ENCODE measurements at regions not wholly inside any gene's neighbourhood (a gene's known extent, or its start where the extent isn't known, plus 50 kb on each side); places are given as distances from the start of the nearest gene placed in this dataset.

DNA sequence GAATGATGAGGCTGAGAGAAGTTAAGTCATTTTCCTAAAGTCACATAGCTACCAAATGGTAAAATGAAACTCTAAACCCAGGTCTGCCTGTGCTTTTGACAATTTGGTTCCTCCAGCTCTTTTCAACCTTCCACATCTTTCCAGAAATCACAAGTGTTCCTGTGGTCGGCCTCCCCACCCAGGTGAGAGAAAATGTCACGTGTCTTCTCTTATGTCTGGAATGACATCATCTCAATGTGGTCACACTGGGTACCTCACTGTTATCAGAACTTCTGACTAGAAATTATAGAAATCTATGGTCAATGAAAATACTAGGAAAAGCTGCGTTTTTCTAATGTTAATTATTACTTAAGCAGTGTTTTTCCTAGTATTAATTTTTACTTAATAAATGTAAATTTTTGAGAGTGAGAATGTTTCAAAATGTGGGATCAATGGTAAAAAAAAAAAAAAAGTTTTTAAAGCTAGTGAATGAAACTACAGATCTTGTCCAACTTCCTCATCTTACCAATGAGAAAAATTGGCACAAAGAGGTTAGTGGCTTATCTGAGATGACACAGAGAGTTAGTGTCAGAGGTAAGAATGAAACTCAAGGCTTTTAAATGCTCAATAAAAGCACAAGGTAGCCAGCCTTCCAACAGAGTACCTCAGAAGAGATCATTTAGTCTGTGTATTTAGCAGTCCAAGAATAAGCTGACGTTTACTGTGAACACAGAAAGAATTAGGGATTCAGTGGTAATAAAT is 228.7 kb upstream of the NR4A3 start:
- ATAC-seq (no peak), DNase-seq (no peak)
- Mint-ChIP-seq H3K4me3 (no peak overlapping the region), H3K27me3 (peaks cover 8% of the 10 kb centered on the region), H3K9me3 (no peaks in the 10 kb centered on the region), H3K4me1 (peaks cover 9% of the 10 kb centered on the region), H3K27ac (no peak overlapping the region)

DNA sequence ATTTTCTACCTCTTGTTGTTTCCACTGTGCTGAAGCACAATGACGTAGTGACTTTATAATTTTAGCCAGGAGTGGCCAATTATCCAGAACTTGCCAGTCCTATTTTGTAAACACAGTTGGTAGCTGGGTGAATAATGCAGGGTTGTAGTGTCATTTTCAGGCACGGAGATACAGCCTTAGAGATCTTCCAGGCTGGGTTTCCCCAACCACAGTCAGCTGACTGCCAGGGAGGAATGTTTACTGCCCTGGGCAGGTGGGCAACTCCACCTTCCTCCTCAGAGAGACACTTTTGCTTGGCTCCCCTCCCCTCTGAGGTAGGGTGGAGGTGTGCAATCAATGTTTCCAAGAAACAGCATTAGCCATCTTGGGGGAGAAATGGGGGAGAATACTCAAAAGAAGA is 228.1 kb upstream of the NR4A3 start:
- Mint-ChIP-seq H3K4me1 (peaks cover 9% of the 10 kb centered on the region), H3K9me3 (no peaks in the 10 kb centered on the region), H3K4me3 (no peak overlapping the region), H3K27me3 (peaks cover 8% of the 10 kb centered on the region), H3K27ac (no peak overlapping the region)
- ATAC-seq = no peak
- DNase-seq = no peak

DNA sequence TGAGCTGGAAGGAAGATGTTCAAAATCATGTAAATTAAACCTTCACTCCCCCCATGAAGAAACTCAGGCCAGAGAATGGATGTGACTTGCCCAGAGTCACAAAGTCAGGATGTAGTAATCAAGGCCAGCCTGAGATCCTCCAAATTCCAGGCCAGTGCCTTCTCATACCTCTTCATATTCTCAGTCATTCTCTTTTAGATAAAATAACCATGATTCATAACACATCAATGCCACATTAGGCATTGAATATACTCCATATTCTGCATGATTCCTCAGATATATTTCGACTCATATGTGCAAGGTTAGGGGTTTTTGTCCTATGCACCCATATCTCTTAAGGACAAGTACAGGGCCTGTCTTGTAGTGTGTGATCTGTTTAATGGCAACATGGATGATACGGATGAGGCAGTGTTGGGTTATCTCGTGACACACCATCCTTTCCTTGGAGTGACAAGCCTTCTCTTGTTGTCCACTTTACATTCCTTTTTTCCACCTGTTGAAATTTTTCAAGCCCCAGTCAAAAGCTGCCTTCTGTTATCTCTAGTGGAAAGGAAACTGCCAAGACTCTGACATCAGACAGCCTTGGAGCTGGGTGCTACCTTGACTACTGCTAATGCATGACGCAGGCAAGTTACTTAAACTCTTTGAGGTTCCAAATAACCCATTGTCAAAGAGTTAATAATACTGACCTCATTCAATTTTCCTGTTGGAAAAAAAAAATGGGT is 227.5 kb upstream of the NR4A3 start:
- H3K27ac Mint-ChIP-seq = no peak overlapping the region
- no peak overlapping the region for H3K4me3 Mint-ChIP-seq
- DNase-seq (no peak), ATAC-seq (no peak)
- H3K9me3 Mint-ChIP-seq = no peaks in the 10 kb centered on the region
- peaks cover 9% of the 10 kb centered on the region for H3K4me1 Mint-ChIP-seq
- peaks cover 8% of the 10 kb centered on the region for H3K27me3 Mint-ChIP-seq

DNA sequence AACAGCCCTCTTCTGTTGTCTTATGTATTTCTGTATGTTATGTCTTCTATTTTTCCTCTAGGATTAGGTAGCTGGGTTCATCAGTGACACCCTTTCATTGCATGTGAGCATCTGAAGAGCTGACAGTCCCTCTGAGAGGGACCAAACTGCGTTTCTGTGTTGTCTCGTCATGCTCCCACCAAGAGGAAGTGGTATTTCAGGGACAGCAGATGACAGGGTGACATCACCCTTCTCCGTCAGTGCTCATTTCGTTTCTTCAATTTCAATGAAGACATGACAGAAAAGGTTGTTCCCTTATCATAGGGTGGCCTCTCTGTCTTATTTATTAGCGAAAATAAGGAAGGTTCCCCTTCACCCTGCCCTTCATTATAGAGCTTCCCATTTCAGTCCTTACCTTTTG is 225.9 kb upstream of the NR4A3 start:
- H3K27ac Mint-ChIP-seq = no peak overlapping the region
- no peak overlapping the region for H3K4me3 Mint-ChIP-seq
- no peaks in the 10 kb centered on the region for H3K9me3 Mint-ChIP-seq
- H3K4me1 Mint-ChIP-seq = peaks cover 9% of the 10 kb centered on the region
- peaks cover 2% of the 10 kb centered on the region for H3K27me3 Mint-ChIP-seq
- peak in 1 of 2 donors; percentile 21 for DNase-seq
- ATAC-seq = peak; percentile 84

DNA sequence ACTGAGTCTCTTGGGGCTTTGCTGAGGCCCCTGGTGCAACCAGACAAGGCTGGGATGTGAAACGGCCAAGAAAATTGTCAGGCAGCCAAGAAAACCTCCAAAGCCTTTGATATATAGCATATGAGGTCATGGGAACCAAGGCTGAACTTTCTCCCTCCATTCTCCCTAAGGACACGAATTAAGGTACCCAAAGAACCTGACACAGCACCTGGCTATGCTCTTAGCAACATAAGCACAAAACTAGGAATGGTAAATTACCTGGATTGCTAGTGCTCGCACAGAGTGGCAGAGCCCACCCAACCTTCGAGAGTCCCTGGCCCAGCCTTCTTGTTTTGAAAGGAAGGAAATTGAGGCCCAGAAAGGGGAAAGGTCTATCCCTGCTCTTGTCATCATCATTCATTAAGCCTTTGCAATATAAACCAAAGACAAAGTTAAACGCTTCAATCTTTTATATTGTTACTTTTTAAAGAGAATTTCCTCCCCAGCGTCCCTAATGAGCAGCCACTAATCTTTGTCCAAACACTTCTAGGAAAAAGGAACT is 220.0 kb upstream of the NR4A3 start:
- H3K27me3 Mint-ChIP-seq = peaks cover 18% of the 10 kb centered on the region
- no peak overlapping the region for H3K27ac Mint-ChIP-seq
- DNase-seq = no peak
- no peak for ATAC-seq
- no peak overlapping the region for H3K4me3 Mint-ChIP-seq
- peaks cover 5% of the 10 kb centered on the region for H3K4me1 Mint-ChIP-seq
- peaks cover 0 to 8% of the 10 kb centered on the region in 2 donors for H3K9me3 Mint-ChIP-seq

DNA sequence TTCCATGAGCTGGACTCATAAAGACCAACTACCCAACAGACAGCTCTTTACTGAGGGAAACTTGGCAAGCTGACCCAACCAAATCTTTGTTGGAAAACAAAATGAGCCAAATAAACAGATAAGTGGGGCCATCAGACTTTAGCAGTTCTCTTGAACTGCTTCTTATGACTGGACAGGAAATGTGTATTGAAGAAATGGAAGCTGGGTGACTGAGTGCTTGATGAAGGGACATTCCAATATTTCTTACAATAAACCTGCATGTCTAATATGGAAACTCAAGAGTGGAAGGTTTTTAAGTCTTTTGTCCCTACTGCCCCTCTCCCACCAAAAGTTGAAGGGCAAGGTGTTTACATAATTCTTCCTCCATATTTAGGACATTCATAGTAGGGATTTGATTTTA is 218.8 kb upstream of the NR4A3 start:
- no peak for DNase-seq
- peaks cover 0 to 8% of the 10 kb centered on the region in 2 donors for H3K9me3 Mint-ChIP-seq
- no peak for ATAC-seq
- peaks cover 5% of the 10 kb centered on the region for H3K4me1 Mint-ChIP-seq
- H3K27ac Mint-ChIP-seq = no peak overlapping the region
- H3K27me3 Mint-ChIP-seq = peaks cover 18% of the 10 kb centered on the region
- no peak overlapping the region for H3K4me3 Mint-ChIP-seq

DNA sequence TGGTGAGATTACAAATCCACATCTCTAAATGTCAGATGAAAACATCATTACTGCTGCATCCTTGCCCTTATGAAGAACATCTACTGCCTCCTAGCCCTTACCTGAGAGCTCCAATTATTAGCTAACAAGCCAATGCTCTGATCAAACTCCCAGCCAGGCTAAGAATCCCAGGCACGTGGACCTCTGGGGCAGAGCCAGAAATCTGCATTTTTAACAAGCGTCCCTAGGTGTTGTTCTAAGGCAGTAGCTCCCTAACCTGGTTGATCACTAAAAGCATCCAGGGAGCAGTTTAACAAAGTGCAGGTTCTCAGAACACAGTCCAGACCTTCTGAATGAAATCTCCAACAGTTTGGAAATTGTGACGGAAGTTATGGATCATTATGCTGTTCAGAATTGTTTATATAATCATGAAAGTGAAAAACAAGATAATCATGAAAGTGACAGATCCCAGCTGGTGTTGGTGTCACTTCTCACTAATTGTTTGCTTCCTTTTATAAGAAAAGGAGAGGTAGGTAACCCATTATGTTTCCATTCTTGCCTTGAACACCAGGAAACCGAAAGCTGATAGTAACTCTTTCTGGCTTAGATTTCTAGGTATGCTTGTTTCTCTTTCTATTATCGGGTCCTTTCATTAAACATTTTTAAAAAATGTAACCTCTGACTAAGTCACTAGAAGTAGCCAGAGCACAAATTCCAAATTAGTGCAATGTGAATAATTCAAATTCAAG is 216.5 kb upstream of the NR4A3 start:
- DNase-seq = no peak
- ATAC-seq = no peak
- H3K27ac Mint-ChIP-seq = no peak overlapping the region
- H3K4me1 Mint-ChIP-seq = peaks cover 5% of the 10 kb centered on the region
- H3K4me3 Mint-ChIP-seq = no peak overlapping the region
- peaks cover 18% of the 10 kb centered on the region for H3K27me3 Mint-ChIP-seq
- peaks cover 0 to 8% of the 10 kb centered on the region in 2 donors for H3K9me3 Mint-ChIP-seq

DNA sequence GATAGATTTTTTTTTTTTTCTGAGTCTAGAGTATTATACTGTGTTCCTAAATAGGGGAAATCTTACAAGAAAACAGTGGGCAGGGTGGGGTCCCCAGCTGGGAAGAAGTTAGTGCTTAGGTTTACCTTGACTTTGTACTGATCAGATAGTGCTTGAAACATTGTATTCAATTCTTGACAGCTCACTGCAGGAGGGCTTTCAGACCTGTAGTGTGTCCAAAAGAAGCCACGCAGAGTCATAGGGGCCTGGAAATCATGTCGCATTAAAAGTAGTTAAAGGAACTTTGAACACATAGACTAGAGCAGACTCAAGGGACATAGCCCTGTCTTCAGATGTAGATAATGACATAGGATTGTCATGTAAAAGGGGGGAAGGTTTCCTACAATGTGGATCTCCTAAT is 215.4 kb upstream of the NR4A3 start:
- H3K4me3 Mint-ChIP-seq = no peak overlapping the region
- ATAC-seq (no peak), DNase-seq (no peak)
- no peak overlapping the region for H3K27ac Mint-ChIP-seq
- H3K9me3 Mint-ChIP-seq = peaks cover 0 to 8% of the 10 kb centered on the region in 2 donors
- peaks cover 18% of the 10 kb centered on the region for H3K27me3 Mint-ChIP-seq
- peaks cover 5% of the 10 kb centered on the region for H3K4me1 Mint-ChIP-seq

DNA sequence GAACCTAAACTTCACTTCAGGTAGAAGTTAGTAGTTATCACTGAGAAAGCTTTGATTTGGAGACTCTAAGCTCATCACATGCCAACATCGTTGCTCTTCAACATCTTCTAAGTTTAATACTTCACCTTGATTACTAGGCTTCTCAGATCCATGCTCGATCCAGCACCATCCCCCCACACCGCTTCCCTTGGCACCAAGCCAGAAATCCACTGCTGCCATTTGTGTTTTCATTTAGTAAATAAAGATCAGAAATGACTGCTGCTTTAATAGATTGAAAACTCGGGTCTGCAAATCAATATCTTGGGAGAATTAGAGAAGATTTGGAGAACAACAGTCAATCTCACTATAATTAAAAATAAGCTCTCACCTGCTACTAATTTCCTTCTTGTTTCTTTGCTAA is 214.7 kb upstream of the NR4A3 start:
- DNase-seq (no peak), ATAC-seq (no peak)
- Mint-ChIP-seq H3K27ac (no peak overlapping the region), H3K27me3 (peaks cover 18% of the 10 kb centered on the region), H3K9me3 (peaks cover 0 to 8% of the 10 kb centered on the region in 2 donors), H3K4me1 (peaks cover 5% of the 10 kb centered on the region), H3K4me3 (no peak overlapping the region)

DNA sequence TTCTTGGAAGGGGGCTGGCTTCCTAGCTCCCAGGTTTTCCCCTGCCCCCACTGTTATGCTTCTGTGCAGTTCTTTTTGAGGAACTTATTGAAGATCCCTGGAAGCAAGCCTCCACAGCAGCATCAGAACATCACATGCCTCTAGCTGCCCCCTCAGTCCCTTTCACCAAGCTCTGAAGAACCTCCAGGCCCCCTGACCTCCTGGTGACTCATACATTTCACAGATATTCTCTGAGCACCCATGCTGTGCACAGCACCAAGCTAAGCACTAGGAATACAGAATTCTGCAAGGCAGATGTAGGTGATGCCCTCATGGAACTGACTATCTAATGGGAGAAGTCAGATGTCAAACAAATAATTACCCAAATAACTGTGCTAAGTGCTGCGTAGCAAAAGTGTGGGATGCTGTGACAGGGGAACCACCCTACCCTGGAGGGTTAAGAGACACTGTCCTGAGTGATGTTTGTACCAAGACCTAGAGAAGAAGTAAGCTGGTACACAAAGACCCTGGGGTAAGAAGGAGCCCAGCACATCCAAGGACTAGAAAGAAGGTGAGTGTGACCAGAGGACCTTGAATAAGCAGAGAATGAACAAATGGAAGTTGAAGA is 213.7 kb upstream of the NR4A3 start:
- DNase-seq (no peak), ATAC-seq (no peak)
- Mint-ChIP-seq H3K4me3 (no peak overlapping the region), H3K27ac (no peak overlapping the region), H3K4me1 (peaks cover under 1% of the 10 kb centered on the region), H3K9me3 (no peaks in the 10 kb centered on the region), H3K27me3 (peaks cover 13% of the 10 kb centered on the region)

DNA sequence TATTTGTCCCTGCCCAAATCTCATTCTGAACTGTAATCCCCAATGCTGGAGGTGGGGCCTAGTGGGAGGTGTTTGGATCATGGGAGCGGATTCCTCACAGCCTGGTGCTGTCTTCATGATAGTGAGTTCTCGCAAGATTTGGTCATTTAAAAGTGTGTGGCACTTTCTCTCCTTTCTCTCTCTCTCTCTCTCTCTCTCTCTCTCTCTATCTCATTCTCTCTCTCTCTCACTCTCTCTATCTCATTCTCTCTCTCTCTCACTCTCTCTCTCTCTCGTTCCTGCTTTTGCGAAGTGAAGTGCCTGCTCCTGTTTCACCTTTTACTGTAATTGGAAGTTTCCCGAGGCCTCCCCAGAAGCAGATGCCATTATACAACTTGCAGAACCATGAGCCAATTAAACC is 207.3 kb upstream of the NR4A3 start:
- no peak for DNase-seq
- Mint-ChIP-seq H3K4me1 (peaks cover 6% of the 10 kb centered on the region), H3K27ac (no peak overlapping the region), H3K9me3 (no peaks in the 10 kb centered on the region), H3K27me3 (no peaks in the 10 kb centered on the region), H3K4me3 (no peak overlapping the region)
- ATAC-seq = no peak

DNA sequence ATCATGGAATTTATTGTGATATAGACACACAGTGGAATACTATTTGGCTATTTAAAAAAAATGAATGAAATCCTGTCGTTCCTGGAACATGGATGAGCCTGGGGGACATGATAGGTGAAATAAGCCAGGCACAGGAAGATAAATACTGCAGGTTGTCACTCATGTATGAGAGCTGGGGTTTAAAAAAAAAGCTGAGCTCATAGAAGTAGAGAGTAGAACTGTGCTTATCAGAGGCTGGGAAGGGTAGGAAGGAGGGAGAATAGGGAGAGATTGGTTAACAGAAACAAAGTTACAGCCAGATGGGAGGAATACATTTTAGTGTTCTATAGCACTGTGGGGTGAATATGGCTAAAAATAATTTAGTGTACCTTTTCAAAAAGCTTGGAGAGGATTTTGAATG is 200.6 kb upstream of the NR4A3 start:
- Mint-ChIP-seq H3K27ac (no peak overlapping the region), H3K4me3 (no peak overlapping the region), H3K4me1 (no peaks in the 10 kb centered on the region), H3K9me3 (no peaks in the 10 kb centered on the region), H3K27me3 (peaks cover 14% of the 10 kb centered on the region)
- DNase-seq (no peak), ATAC-seq (no peak)

DNA sequence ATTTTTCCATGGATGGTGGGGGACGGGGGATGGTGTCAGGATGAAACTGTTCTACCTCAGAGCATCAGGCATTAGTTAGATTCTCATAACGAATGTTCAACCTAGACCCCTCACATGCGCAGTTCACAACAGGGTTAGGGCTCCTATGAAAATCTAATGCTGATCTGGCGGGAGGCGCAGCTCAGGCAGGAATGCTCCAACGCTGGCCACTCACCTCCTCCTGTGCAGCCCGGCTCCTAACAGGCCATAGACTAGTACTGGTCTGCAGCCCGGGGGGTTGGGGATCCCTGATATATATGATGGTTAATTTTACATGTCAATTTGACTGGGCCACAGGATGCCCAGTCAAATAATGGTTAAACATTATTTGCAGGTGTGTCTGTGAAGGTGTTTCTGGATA is 199.0 kb upstream of the NR4A3 start:
- H3K27me3 Mint-ChIP-seq = peaks cover 14% of the 10 kb centered on the region
- no peak for DNase-seq
- no peak overlapping the region for H3K27ac Mint-ChIP-seq
- no peak overlapping the region for H3K4me3 Mint-ChIP-seq
- H3K4me1 Mint-ChIP-seq = no peaks in the 10 kb centered on the region
- H3K9me3 Mint-ChIP-seq = no peaks in the 10 kb centered on the region
- no peak for ATAC-seq

DNA sequence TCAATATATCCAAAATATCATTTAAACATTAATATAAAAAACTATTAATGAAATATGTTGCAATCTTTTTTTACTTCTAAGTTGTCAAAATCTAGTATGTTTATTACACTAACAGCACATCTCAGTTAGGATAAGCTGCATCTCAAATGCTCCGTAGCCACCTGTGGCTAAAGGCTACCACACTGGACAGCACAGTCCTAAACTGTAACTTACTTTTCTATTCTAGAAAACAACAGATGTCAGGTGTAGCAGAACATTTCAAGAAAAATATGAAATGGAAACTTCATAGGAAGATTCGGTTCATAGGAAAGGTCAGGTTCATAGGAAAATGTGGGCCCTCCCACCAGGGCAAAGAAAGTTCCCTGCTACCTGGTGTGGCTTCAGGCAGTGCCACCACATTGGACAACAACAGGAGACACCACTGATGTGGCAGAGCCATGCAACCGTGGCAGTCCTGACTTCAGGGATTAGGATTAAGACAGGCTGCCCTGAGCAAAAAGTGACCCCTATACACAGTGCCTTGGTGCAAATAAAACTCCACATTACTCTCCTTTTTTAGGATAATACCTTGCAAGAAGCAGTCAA is 197.8 kb upstream of the NR4A3 start:
- no peak overlapping the region for H3K4me3 Mint-ChIP-seq
- H3K27ac Mint-ChIP-seq = no peak overlapping the region
- DNase-seq (no peak), ATAC-seq (no peak)
- no peaks in the 10 kb centered on the region for H3K4me1 Mint-ChIP-seq
- H3K9me3 Mint-ChIP-seq = no peaks in the 10 kb centered on the region
- H3K27me3 Mint-ChIP-seq = peaks cover 14% of the 10 kb centered on the region

DNA sequence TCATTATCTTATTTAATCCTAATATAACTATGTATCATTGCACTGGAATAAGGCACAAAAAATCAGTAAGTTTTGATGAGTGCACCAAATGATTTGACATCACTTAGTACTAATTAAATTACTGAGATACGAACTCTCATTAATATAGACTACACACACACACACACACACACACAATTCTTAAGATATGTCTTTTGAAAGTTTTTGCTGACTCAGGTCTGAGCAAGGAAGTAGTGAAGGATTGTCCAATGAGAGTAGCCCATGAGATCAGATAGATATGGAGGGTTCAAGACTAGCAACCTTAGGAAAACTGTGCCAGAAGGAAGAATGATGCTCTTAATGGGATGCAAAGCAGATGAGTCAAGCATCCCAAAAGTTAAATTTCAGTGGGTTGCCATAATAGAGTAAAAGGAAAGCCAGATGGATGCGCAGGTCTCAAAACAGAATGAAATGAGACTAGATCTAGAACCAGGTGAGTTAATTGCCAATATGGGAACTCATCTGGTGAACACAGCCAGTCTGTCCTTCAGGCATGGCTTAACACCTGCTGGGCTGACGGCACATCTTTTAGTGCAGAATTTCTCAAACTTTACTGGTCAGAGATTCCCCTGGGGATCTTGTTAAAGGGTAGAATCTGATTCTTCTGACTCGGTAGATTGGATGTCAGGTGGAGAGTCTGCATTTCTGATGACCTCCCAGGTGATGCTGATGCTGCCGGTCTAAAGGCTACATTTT is 197.0 kb upstream of the NR4A3 start:
- no peak for ATAC-seq
- Mint-ChIP-seq H3K4me1 (no peaks in the 10 kb centered on the region), H3K4me3 (no peak overlapping the region), H3K27me3 (peaks cover 11% of the 10 kb centered on the region), H3K9me3 (no peaks in the 10 kb centered on the region), H3K27ac (no peak overlapping the region)
- no peak for DNase-seq
